Bronchial epithelial cell (primary cell): ENCODE measurements at regions not wholly inside any gene's neighbourhood (a gene's known extent, or its start where the extent isn't known, plus 50 kb on each side); places are given as distances from the start of the nearest gene placed in this dataset.

ENCODE experiments used
- DNase-seq: peaks from one replicate; pipeline ENCODE4 v3.0.0-alpha.2; 2010; ENCODE audit warnings: low read depth
- FAIRE-seq: peaks from 2 replicates; lab custom pipeline; 2011; peaks lifted over from hg19 to GRCh38; lab: Jason Lieb, UNC
- H3K27me3 ChIP-seq: 2 replicates; pipeline ENCODE4 v1.5.1; 2011; ENCODE audit warnings: low read length; ENCODE audit not compliant: control insufficient read depth, insufficient read depth
- H3K36me3 ChIP-seq: 2 replicates; pipeline ENCODE4 v1.5.1; 2011; ENCODE audit warnings: low read length; ENCODE audit not compliant: control insufficient read depth, insufficient read depth
- H3K4me3 ChIP-seq: 2 replicates; pipeline ENCODE4 v1.5.1; 2011; ENCODE audit warnings: mild to moderate bottlenecking, low read depth, low read length, control low read depth
- CTCF ChIP-seq: IDR thresholded peaks from 2 replicates; pipeline ENCODE4 v1.5.1; 2011; ENCODE audit warnings: mild to moderate bottlenecking, moderate library complexity, low read length, control low read depth, inconsistent platforms; ENCODE audit not compliant: insufficient read depth, severe bottlenecking

DNA sequence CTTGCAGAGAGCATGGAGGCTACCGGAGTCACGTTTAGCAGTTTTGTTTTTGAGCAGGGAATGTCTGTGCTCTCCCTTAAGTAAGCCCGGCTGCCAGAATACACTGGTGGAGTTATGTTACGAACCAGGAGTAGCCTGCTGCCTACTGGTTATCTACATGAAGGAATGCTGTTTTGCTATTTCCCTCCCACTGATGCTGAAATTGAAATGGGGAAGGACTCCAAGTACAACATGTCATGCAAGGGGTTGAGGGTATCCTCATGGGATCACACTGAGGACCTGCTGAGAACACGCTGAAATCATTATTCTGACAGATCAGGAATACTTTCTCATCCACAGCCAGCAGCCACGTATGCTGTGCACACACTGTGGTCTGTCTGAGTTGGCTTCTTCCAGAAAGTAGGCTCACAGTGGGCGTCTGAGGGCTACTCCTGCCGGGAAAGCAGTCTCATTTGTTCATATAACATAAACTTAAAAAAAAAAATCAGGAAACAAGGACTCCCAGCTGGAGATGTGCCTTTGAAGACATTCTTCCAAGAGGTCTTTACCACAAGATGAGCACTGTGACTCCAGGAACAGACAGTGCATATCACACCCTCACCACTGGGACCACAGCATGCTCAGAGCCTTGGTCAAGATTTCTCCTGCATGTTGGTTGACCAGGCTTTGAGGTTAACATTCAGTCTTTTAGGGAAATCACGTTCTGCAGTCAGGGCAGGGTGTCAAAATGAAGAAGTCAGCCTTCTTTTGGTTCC, 300.4 kb upstream of the RASGRP1 start:
- TF ChIP-seq CTCF: no peak
- Histone ChIP-seq H3K36me3 (no peaks in the 10 kb centered on the region), H3K27me3 (peaks cover 2% of the 10 kb centered on the region), H3K4me3 (no peak overlapping the region)
- no peak for FAIRE-seq
- DNase-seq: no peak

DNA sequence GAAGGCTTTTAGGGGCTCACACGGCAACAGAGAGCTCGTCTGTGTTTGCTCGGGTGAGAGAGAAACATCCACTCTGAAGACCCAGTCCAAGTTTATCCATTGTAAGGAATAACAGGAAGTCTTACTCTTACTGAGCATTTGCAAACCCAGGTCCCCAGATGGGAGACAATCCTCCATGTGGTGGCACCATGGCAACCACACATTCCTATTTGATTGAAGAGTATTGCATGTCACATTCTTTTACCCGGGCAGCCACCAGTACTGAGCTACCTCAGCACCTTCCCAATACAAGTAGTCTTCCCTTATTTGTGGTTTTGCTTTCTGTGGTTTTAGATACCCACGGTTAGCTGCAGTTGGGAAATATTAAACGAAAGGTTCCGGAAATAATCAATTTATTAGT, 302.9 kb upstream of the RASGRP1 start:
- FAIRE-seq: no peak
- Histone ChIP-seq H3K4me3 (no peak overlapping the region), H3K27me3 (peaks cover 2% of the 10 kb centered on the region), H3K36me3 (no peaks in the 10 kb centered on the region)
- no peak for TF ChIP-seq CTCF
- no peak for DNase-seq

GRCh38 chr15:38868326-38869114, 303.9 kb upstream of the RASGRP1 start:
- DNase-seq: peak; percentile 97
- H3K27me3 ChIP-seq: peaks cover 2% of the 10 kb centered on the region
- no peak for TF ChIP-seq CTCF
- H3K36me3 ChIP-seq: no peaks in the 10 kb centered on the region
- no peak overlapping the region for H3K4me3 ChIP-seq
- FAIRE-seq: peak; percentile 98

DNA sequence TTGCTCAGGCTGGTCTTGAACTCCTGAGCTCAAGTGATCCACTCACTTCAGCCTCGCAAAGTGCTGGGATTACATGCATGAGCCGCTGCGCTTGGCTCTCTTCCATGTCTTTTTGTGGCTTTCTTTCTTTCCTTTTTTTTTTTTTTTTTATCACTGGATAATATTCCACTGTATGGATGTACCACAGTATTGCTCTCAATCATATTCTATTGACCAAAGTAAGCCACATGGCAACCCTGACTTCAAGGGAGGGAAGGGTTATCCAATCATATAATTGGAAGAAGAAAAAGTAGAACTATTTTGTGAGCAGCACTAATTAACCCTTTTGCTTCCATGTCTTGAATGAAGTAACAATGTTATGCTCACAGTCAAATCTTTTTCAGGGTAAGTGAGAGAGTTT, 307.0 kb upstream of the RASGRP1 start:
- FAIRE-seq: no peak
- TF ChIP-seq CTCF: no peak
- Histone ChIP-seq H3K4me3 (no peak overlapping the region), H3K27me3 (no peaks in the 10 kb centered on the region), H3K36me3 (no peaks in the 10 kb centered on the region)
- DNase-seq: no peak

DNA sequence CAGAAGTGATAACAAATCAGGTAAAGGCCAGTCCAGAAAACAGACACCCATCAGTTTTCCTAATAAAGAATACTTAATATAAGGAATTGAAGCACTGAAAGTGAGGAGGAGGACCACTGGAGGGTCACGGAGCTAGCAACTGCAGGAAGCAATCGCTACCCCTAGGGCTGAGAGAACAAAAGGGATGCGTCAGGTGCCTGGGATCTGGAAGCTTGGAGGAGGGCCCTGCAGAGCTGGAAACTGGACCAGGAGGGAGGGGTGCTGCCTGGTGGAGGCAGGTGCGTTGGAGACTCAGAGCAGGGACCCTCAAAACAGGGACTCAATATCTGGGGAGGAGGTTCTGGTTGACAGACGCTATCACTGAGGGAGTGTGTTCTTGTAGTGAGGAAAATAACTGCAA, 308.1 kb upstream of the RASGRP1 start:
- H3K36me3 ChIP-seq: no peaks in the 10 kb centered on the region
- H3K27me3 ChIP-seq: no peaks in the 10 kb centered on the region
- H3K4me3 ChIP-seq: no peak overlapping the region
- FAIRE-seq (no peak), DNase-seq (no peak)
- TF ChIP-seq CTCF: no peak

- no peak for DNase-seq
- no peak overlapping the region for H3K4me3 ChIP-seq
- no peaks in the 10 kb centered on the region for H3K27me3 ChIP-seq
- TF ChIP-seq CTCF: no peak
- FAIRE-seq: no peak
- H3K36me3 ChIP-seq: no peaks in the 10 kb centered on the region
Observed at GRCh38 chr15:38873158-38873557, 308.5 kb upstream of the RASGRP1 start.
